ENCODE measurements at regions not wholly inside any gene's neighbourhood (a gene's known extent, or its start where the extent isn't known, plus 50 kb on each side); places are given as distances from the start of the nearest gene placed in this dataset.

DNA sequence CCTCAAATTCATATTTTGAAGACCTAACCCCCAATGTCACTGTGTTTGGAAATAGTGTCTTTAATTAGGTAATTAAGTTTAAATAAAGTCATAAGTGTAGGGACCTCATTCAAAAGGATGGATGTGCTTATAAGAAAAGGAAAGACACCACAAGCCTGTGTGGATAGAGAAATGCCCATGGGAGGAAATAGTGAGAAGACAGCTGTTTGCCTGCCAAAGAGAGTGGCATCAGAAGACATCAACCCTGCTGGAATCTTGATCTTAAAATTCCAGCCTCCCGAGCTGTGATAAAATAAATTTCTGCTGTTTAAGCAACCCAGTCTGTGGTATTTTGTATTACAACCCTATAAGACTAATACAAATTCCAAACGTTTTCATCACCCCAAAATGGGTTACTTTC lies 1867.9 kb upstream of the NUDT12 start:
- no peak overlapping the region for H3K27ac ChIP-seq (ENCODE audit: low read depth, low read length)
- no peaks in the 10 kb centered on the region for H3K79me2 ChIP-seq (ENCODE audit: insufficient read depth, low read length)
- H3K4me1 ChIP-seq (ENCODE audit: control insufficient read depth in 1 of 2, insufficient read depth in 2 of 2, low read length in 2 of 2): no peaks in the 10 kb centered on the region
- CTCF ChIA-PET: no interaction called here
- no peaks in the 10 kb centered on the region for H3K27me3 ChIP-seq (ENCODE audit: insufficient read depth, low read length)
- RAD21 ChIA-PET (ENCODE audit: low non-redundant PET in 1 of 2, low total read pairs in 2 of 2, uncharacterized antibody in 2 of 2, unreplicated experiment in 2 of 2): no interaction called here
- no peak for ATAC-seq
- no peaks in the 10 kb centered on the region for H3K36me3 ChIP-seq (ENCODE audit: control insufficient read depth in 1 of 2, insufficient read depth in 2 of 2, low read length in 2 of 2)
- TF ChIP-seq, protein P1, sequence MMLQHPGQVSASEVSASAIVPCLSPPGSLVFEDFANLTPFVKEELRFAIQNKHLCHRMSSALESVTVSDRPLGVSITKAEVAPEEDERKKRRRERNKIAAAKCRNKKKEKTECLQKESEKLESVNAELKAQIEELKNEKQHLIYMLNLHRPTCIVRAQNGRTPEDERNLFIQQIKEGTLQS (IDR thresholded peaks at IDR 0.05): no peak
- POLR2A ChIA-PET: no interaction called here
- no peak for DNase-seq (ENCODE audit: low read depth, low spot score)
- H2AFZ ChIP-seq (ENCODE audit: low read depth, low read length, poor library complexity, severe bottlenecking): no peak overlapping the region
- BruUV-seq (replicated peaks): no TSS peak
- no peaks in the 10 kb centered on the region for H4K20me1 ChIP-seq (ENCODE audit: insufficient read depth)
- no peaks in the 10 kb centered on the region for H3K9me2 ChIP-seq (ENCODE audit: insufficient read depth)
- intact Hi-C loops (cut with micrococcal nuclease): no loop called here
- H3K4me3 ChIP-seq (replicated peaks in 1 of 2; ENCODE audit: low read depth in 1 of 2, low read length in 2 of 2): no peak overlapping the region
- H3K9ac ChIP-seq (ENCODE audit: low read length): no peak overlapping the region
- no peaks in the 10 kb centered on the region for H3K9me3 ChIP-seq (ENCODE audit: control insufficient read depth in 1 of 2, insufficient read depth in 1 of 2, low read depth in 1 of 2, low read length in 2 of 2)
- no peak overlapping the region for H3K4me2 ChIP-seq (ENCODE audit: low read length)

DNA sequence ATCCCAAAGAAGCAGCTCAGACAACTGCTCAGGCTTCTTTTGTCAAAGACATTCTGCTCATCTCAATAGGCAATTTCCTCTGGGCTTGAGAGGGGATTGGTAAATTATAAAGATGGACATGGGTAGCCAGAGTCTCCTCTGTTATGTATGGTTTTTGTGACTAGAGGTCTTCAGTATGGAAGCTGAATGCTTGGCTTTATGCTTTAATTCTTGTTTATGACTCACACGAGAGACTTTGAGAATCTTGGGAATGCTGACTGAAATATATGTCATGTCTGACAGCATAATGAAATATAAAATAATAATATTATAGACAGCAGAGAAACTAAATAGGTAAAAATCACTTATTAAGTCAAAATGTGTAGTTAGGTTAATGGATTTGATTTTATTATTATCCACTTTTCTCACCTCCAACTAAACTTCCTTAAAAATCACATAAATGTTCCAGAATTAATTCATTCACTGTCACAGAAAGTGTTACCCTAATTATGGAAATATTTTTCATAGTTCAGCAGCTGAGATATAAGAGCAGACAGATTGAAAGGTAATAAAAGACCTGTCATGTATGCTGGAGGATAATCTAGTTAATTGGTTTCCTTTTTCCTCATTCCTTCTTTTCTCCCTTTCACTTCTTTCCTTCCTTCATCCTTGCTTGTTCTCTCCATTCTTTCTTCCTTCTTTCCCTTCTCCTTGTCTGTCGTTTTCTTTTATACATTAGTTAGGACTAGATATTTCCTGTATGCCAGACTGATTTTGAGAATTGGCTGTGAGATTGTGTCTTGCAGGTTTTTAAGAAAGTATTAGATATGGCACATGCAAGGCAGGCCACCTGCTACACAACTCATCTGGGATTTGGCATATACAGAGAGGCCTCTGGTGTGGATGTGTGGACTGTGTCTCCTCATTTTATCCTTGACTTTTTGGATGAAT lies 1866.1 kb upstream of the NUDT12 start:
- no peak for ATAC-seq
- H3K27ac ChIP-seq (ENCODE audit: low read depth, low read length): no peak overlapping the region
- TF ChIP-seq, protein P1 (IDR thresholded peaks at IDR 0.05): no peak
- TF ChIP-seq EZH2phosphoT487 (IDR thresholded peaks at IDR 0.05; ENCODE audit: borderline replicate concordance) (no peak), FOSL1 (IDR thresholded peaks at IDR 0.05; ENCODE audit: low read depth) (no peak), SIN3A (IDR thresholded peaks at IDR 0.05; ENCODE audit: low read depth) (no peak), EGR1 (IDR thresholded peaks at IDR 0.05; ENCODE audit: low read depth) (no peak), ZNF274 (IDR thresholded peaks at IDR 0.05; ENCODE audit: low read depth, low read length) (no peak), SP1 (IDR thresholded peaks at IDR 0.05; ENCODE audit: low read depth) (no peak), RAD21 (IDR thresholded peaks at IDR 0.05; ENCODE audit: low read depth) (no peak), ELF1 (IDR thresholded peaks at IDR 0.05; ENCODE audit: borderline replicate concordance, low read depth) (no peak), CBX3 (IDR thresholded peaks at IDR 0.05; ENCODE audit: low read depth) (no peak), ZFX (IDR thresholded peaks at IDR 0.05) (no peak), EZH2 (IDR thresholded peaks at IDR 0.05) (no peak), CEBPB (IDR thresholded peaks at IDR 0.05; ENCODE audit: low read depth) (no peak), JUND (IDR thresholded peaks at IDR 0.05) (no peak), POLR2A (IDR thresholded peaks at IDR 0.05; ENCODE audit: borderline replicate concordance, extremely low read depth, insufficient read depth, insufficient read length) (no peak)
- TF ChIP-seq, protein P2, sequence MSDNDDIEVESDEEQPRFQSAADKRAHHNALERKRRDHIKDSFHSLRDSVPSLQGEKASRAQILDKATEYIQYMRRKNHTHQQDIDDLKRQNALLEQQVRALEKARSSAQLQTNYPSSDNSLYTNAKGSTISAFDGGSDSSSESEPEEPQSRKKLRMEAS (IDR thresholded peaks at IDR 0.05): no peak
- TF ChIP-seq, protein P3, sequence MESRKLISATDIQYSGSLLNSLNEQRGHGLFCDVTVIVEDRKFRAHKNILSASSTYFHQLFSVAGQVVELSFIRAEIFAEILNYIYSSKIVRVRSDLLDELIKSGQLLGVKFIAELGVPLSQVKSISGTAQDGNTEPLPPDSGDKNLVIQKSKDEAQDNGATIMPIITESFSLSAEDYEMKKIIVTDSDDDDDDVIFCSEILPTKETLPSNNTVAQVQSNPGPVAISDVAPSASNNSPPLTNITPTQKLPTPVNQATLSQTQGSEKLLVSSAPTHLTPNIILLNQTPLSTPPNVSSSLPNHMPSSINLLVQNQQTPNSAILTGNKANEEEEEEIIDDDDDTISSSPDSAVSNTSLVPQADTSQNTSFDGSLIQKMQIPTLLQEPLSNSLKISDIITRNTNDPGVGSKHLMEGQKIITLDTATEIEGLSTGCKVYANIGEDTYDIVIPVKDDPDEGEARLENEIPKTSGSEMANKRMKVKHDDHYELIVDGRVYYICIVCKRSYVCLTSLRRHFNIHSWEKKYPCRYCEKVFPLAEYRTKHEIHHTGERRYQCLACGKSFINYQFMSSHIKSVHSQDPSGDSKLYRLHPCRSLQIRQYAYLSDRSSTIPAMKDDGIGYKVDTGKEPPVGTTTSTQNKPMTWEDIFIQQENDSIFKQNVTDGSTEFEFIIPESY (IDR thresholded peaks at IDR 0.05; ENCODE audit: extremely low read depth, insufficient replicate concordance, low read length): no peak
- H3K9ac ChIP-seq (ENCODE audit: low read length): no peak overlapping the region
- H3K36me3 ChIP-seq (ENCODE audit: control insufficient read depth in 1 of 2, insufficient read depth in 2 of 2, low read length in 2 of 2): no peaks in the 10 kb centered on the region
- ChIA-PET POLR2A (no interaction called here), CTCF (no interaction called here), RAD21 (ENCODE audit: low non-redundant PET in 1 of 2, low total read pairs in 2 of 2, uncharacterized antibody in 2 of 2, unreplicated experiment in 2 of 2) (no interaction called here)
- H3K4me2 ChIP-seq (ENCODE audit: low read length): no peak overlapping the region
- H3K79me2 ChIP-seq (ENCODE audit: insufficient read depth, low read length): no peaks in the 10 kb centered on the region
- H2AFZ ChIP-seq (ENCODE audit: low read depth, low read length, poor library complexity, severe bottlenecking): peak overlapping the region; percentile 69
- no peak overlapping the region for H3K4me3 ChIP-seq (replicated peaks in 1 of 2; ENCODE audit: low read depth in 1 of 2, low read length in 2 of 2)
- 0 out of 2 replicates have a peak, but pooled peaks cover 4% of the 10 kb centered on the region for H3K9me2 ChIP-seq (ENCODE audit: insufficient read depth)
- H3K4me1 ChIP-seq (ENCODE audit: control insufficient read depth in 1 of 2, insufficient read depth in 2 of 2, low read length in 2 of 2): no peaks in the 10 kb centered on the region
- no peaks in the 10 kb centered on the region for H3K27me3 ChIP-seq (ENCODE audit: insufficient read depth, low read length)
- no TSS peak for BruUV-seq (replicated peaks)
- H3K9me3 ChIP-seq (ENCODE audit: control insufficient read depth in 1 of 2, insufficient read depth in 1 of 2, low read depth in 1 of 2, low read length in 2 of 2): no peaks in the 10 kb centered on the region
- H4K20me1 ChIP-seq (ENCODE audit: insufficient read depth): no peaks in the 10 kb centered on the region
- intact Hi-C loops (cut with micrococcal nuclease): no loop called here
- no peak for DNase-seq (ENCODE audit: low read depth, low spot score)

All from HCT116 (cell line).